GM23248 (cell line): ENCODE measurements at regions not wholly inside any gene's neighbourhood (a gene's known extent, or its start where the extent isn't known, plus 50 kb on each side); places are given as distances from the start of the nearest gene placed in this dataset.

Source experiments
- DNase-seq: peaks from one replicate; pipeline ENCODE4 v3.0.0-alpha.2; 2015
- H2AFZ ChIP-seq: fragments of 200-600 bp; sonication (generic); 2 replicates; pipeline ENCODE4 v1.6.1; 2016; ENCODE audit warnings: antibody characterized with exemption
- H3F3A ChIP-seq: fragments of 200-600 bp; sonication (generic); 2 replicates; pipeline ENCODE4 v1.6.1; 2016; ENCODE audit warnings: mild to moderate bottlenecking, antibody characterized with exemption, mixed run types; ENCODE audit not compliant: insufficient read depth
- H3K27ac ChIP-seq: fragments of 200-600 bp; sonication (generic); 2 replicates; pipeline ENCODE4 v1.5.1; 2016; ENCODE audit warnings: mild to moderate bottlenecking
- H3K27me3 ChIP-seq: fragments of 200-600 bp; sonication (generic); replicated peaks from 2 replicates; pipeline ENCODE4 v1.6.1; 2016; ENCODE audit warnings: mild to moderate bottlenecking; ENCODE audit not compliant: insufficient read depth
- H3K36me3 ChIP-seq: fragments of 200-600 bp; sonication (generic); 2 replicates; pipeline ENCODE4 v1.6.1; 2016; ENCODE audit warnings: low read depth, mild to moderate bottlenecking
- H3K4me1 ChIP-seq: fragments of 200-600 bp; sonication (generic); 2 replicates; pipeline ENCODE4 v1.6.1; 2016; ENCODE audit warnings: mild to moderate bottlenecking; ENCODE audit not compliant: insufficient read depth
- H3K4me2 ChIP-seq: fragments of 200-600 bp; sonication (generic); one replicate; pipeline ENCODE4 v1.6.1; 2016; ENCODE audit warnings: mild to moderate bottlenecking; ENCODE audit not compliant: unreplicated experiment
- H3K4me3 ChIP-seq: fragments of 200-600 bp; sonication (generic); 2 replicates; pipeline ENCODE4 v1.5.1; 2016; ENCODE audit warnings: mild to moderate bottlenecking
- H3K79me2 ChIP-seq: fragments of 200-600 bp; sonication (generic); 2 replicates; pipeline ENCODE4 v1.6.1; 2016; ENCODE audit warnings: mild to moderate bottlenecking; ENCODE audit not compliant: insufficient read depth
- H3K9ac ChIP-seq: fragments of 200-600 bp; sonication (generic); 2 replicates; pipeline ENCODE4 v1.6.1; 2016; ENCODE audit warnings: mild to moderate bottlenecking
- H3K9me2 ChIP-seq: fragments of 200-600 bp; sonication (generic); 2 replicates; pipeline ENCODE4 v1.6.1; 2016; ENCODE audit warnings: mixed run types, mild to moderate bottlenecking, moderate library complexity; ENCODE audit not compliant: insufficient read depth
- H3K9me3 ChIP-seq: fragments of 200-600 bp; sonication (generic); one replicate; pipeline ENCODE4 v1.6.1; 2017; ENCODE audit warnings: low read depth
- H4K20me1 ChIP-seq: fragments of 200-600 bp; sonication (generic); 2 replicates; pipeline ENCODE4 v1.6.0; 2016; ENCODE audit not compliant: insufficient read depth
- EZH2 ChIP-seq: fragments of 200-600 bp; sonication (generic); IDR thresholded peaks from 2 replicates; pipeline ENCODE4 v1.6.1; 2018; ENCODE audit warnings: antibody characterized with exemption, mild to moderate bottlenecking; ENCODE audit not compliant: insufficient read depth, poor library complexity, severe bottlenecking
- EZH2phosphoT487 ChIP-seq: fragments of 200-600 bp; sonication (generic); IDR thresholded peaks from 2 replicates; pipeline ENCODE4 v1.6.1; 2018; ENCODE audit warnings: antibody characterized with exemption, moderate library complexity, mild to moderate bottlenecking, low read depth; ENCODE audit not compliant: insufficient read depth
- WGBS, 2 experiments: methylation state at CpG; one replicate each; pipeline ENCODE4 v1.1.6; 2015 to 2017; ENCODE audit warnings: low lambda C conversion rate in 2 of 2, low coverage in 1 of 2; ENCODE audit errors: missing lambda C conversion rate in 2 of 2; 5-methylcytosine and 5-hydroxymethylcytosine counted together
- in situ Hi-C: fragments of 300-500 bp; cut with MboI; formaldehyde crosslinking; loops from 2 replicates; pipeline ENCODE4 v1.15.0; 2020

- Histone ChIP-seq H3K9me2 (no peaks in the 10 kb centered on the region), H3K79me2 (no peaks in the 10 kb centered on the region), H3K27ac (no peak overlapping the region), H3F3A (no peaks in the 10 kb centered on the region), H3K4me3 (no peak overlapping the region), H3K27me3 (no peaks in the 10 kb centered on the region), H3K9me3 (no peaks in the 10 kb centered on the region), H3K9ac (no peak overlapping the region), H3K4me1 (no peaks in the 10 kb centered on the region), H4K20me1 (no peaks in the 10 kb centered on the region), H3K4me2 (no peak overlapping the region), H3K36me3 (no peaks in the 10 kb centered on the region), H2AFZ (no peak overlapping the region)
- in situ Hi-C loops, result no loop called here
- TF ChIP-seq EZH2phosphoT487 (no peak), EZH2 (no peak)
- 23 to 34% methylated on average over 2 of the region's 2 CpGs for WGBS, 2 experiments
- no peak for DNase-seq
These were observed 382.4 kb downstream of the TMEM167A start for GRCh38 chr5:82694711-82695285.

GRCh38 chr5:82692826-82693225 lies 384.4 kb downstream of the TMEM167A start:
- H3K9me3 ChIP-seq, result no peaks in the 10 kb centered on the region
- H3K4me3 ChIP-seq, result no peak overlapping the region
- H3K9ac ChIP-seq, result no peak overlapping the region
- no peaks in the 10 kb centered on the region for H3K4me1 ChIP-seq
- DNase-seq, result no peak
- H3K9me2 ChIP-seq, result no peaks in the 10 kb centered on the region
- H3K4me2 ChIP-seq, result no peak overlapping the region
- H4K20me1 ChIP-seq, result no peaks in the 10 kb centered on the region
- H2AFZ ChIP-seq, result no peak overlapping the region
- no peaks in the 10 kb centered on the region for H3K36me3 ChIP-seq
- no peaks in the 10 kb centered on the region for H3F3A ChIP-seq
- TF ChIP-seq EZH2phosphoT487 (no peak), EZH2 (no peak)
- no peaks in the 10 kb centered on the region for H3K79me2 ChIP-seq
- 0 to 5% methylated on average over 2 of the region's 2 CpGs for WGBS, 2 experiments
- no peak overlapping the region for H3K27ac ChIP-seq
- in situ Hi-C loops, result no loop called here
- no peaks in the 10 kb centered on the region for H3K27me3 ChIP-seq

- no peak overlapping the region for H3K9ac ChIP-seq
- no peaks in the 10 kb centered on the region for H3F3A ChIP-seq
- in situ Hi-C loops, result no loop called here
- TF ChIP-seq EZH2phosphoT487 (no peak), EZH2 (no peak)
- no peaks in the 10 kb centered on the region for H3K36me3 ChIP-seq
- 18 to 33% methylated on average over 2 of the region's 2 CpGs for WGBS, 2 experiments
- no peak overlapping the region for H2AFZ ChIP-seq
- DNase-seq, result no peak
- no peaks in the 10 kb centered on the region for H3K79me2 ChIP-seq
- H3K4me1 ChIP-seq, result no peaks in the 10 kb centered on the region
- no peak overlapping the region for H3K27ac ChIP-seq
- H3K4me2 ChIP-seq, result no peak overlapping the region
- no peak overlapping the region for H3K4me3 ChIP-seq
- no peaks in the 10 kb centered on the region for H4K20me1 ChIP-seq
- no peaks in the 10 kb centered on the region for H3K9me3 ChIP-seq
- no peaks in the 10 kb centered on the region for H3K9me2 ChIP-seq
- H3K27me3 ChIP-seq, result no peaks in the 10 kb centered on the region
These were observed 392.5 kb downstream of the TMEM167A start for GRCh38 chr5:82684659-82685058.

GRCh38 chr5:82684165-82684564 lies 393.0 kb downstream of the TMEM167A start:
- H3K36me3 ChIP-seq, result no peaks in the 10 kb centered on the region
- WGBS, 2 experiments, result 27 to 55% methylated on average over 2 of the region's 2 CpGs
- H3K9me3 ChIP-seq, result no peaks in the 10 kb centered on the region
- no peaks in the 10 kb centered on the region for H3K4me1 ChIP-seq
- no peaks in the 10 kb centered on the region for H3K27me3 ChIP-seq
- H3K4me2 ChIP-seq, result no peak overlapping the region
- H3K9ac ChIP-seq, result no peak overlapping the region
- in situ Hi-C loops, result no loop called here
- H3K4me3 ChIP-seq, result no peak overlapping the region
- H2AFZ ChIP-seq, result no peak overlapping the region
- no peaks in the 10 kb centered on the region for H3F3A ChIP-seq
- no peaks in the 10 kb centered on the region for H3K9me2 ChIP-seq
- H3K27ac ChIP-seq, result no peak overlapping the region
- H4K20me1 ChIP-seq, result no peaks in the 10 kb centered on the region
- no peak for DNase-seq
- H3K79me2 ChIP-seq, result no peaks in the 10 kb centered on the region
- no peak for TF ChIP-seq EZH2
- TF ChIP-seq EZH2phosphoT487, result no peak

GRCh38 chr5:82679660-82680059 lies 397.5 kb downstream of the TMEM167A start:
- in situ Hi-C loops, result no loop called here
- TF ChIP-seq EZH2phosphoT487 (no peak), EZH2 (no peak)
- no peaks in the 10 kb centered on the region for H3K79me2 ChIP-seq
- 6 to 13% methylated on average over 4 of the region's 4 CpGs for WGBS, 2 experiments
- H3K9me3 ChIP-seq, result no peaks in the 10 kb centered on the region
- no peaks in the 10 kb centered on the region for H4K20me1 ChIP-seq
- H3K9ac ChIP-seq, result no peak overlapping the region
- H3K4me3 ChIP-seq, result no peak overlapping the region
- no peak overlapping the region for H2AFZ ChIP-seq
- H3K4me2 ChIP-seq, result no peak overlapping the region
- H3K27me3 ChIP-seq, result no peaks in the 10 kb centered on the region
- H3K9me2 ChIP-seq, result no peaks in the 10 kb centered on the region
- no peak for DNase-seq
- no peaks in the 10 kb centered on the region for H3K4me1 ChIP-seq
- H3K36me3 ChIP-seq, result no peaks in the 10 kb centered on the region
- no peak overlapping the region for H3K27ac ChIP-seq
- H3F3A ChIP-seq, result no peaks in the 10 kb centered on the region
